ENCODE measurements at regions not wholly inside any gene's neighbourhood (a gene's known extent, or its start where the extent isn't known, plus 50 kb on each side); places are given as distances from the start of the nearest gene placed in this dataset.

DNA sequence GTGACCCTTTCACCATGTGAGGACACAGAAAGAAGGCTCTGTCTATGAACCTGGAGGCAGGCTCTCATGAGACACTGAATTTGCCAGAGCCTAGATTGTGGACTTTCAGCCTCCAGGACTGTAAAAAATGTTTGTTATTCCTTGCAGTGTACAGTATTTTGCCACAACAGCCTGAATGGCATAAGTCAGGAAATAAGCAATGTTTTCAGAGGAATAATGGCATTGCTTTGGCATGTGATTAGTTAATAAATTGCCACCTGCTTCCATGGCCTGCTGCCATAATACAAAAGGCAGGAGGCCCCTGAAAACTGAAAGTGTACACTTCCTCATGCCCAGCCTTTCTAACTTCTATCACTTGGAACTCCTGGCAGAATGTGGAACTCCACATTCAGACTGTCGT, 408.1 kb downstream of the GADD45G start:
- TF ChIP-seq POLR2A (IDR thresholded peaks at IDR 0.05), result no peak
- TF ChIP-seq, protein P1, sequence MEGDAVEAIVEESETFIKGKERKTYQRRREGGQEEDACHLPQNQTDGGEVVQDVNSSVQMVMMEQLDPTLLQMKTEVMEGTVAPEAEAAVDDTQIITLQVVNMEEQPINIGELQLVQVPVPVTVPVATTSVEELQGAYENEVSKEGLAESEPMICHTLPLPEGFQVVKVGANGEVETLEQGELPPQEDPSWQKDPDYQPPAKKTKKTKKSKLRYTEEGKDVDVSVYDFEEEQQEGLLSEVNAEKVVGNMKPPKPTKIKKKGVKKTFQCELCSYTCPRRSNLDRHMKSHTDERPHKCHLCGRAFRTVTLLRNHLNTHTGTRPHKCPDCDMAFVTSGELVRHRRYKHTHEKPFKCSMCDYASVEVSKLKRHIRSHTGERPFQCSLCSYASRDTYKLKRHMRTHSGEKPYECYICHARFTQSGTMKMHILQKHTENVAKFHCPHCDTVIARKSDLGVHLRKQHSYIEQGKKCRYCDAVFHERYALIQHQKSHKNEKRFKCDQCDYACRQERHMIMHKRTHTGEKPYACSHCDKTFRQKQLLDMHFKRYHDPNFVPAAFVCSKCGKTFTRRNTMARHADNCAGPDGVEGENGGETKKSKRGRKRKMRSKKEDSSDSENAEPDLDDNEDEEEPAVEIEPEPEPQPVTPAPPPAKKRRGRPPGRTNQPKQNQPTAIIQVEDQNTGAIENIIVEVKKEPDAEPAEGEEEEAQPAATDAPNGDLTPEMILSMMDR (IDR thresholded peaks at IDR 0.05), result no peak
